DOHH2 (cell line): ENCODE measurements at regions not wholly inside any gene's neighbourhood (a gene's known extent, or its start where the extent isn't known, plus 50 kb on each side); places are given as distances from the start of the nearest gene placed in this dataset.

Source experiments
- EZH2phosphoT487 ChIP-seq: fragments of 200-600 bp; sonication (generic); IDR thresholded peaks from 2 replicates; pipeline ENCODE4 v1.6.1; 2017; ENCODE audit warnings: borderline replicate concordance, mild to moderate bottlenecking, antibody characterized with exemption, low read length, moderate library complexity, mixed read lengths
- TF ChIP-seq, protein P1 (sequence below): fragments of 200-600 bp; sonication (generic); IDR thresholded peaks from one replicate; pipeline ENCODE4 v1.5.1; 2014; ENCODE audit warnings: antibody characterized with exemption, mild to moderate bottlenecking, low read depth, low read length; ENCODE audit not compliant: poor library complexity, severe bottlenecking

DNA sequence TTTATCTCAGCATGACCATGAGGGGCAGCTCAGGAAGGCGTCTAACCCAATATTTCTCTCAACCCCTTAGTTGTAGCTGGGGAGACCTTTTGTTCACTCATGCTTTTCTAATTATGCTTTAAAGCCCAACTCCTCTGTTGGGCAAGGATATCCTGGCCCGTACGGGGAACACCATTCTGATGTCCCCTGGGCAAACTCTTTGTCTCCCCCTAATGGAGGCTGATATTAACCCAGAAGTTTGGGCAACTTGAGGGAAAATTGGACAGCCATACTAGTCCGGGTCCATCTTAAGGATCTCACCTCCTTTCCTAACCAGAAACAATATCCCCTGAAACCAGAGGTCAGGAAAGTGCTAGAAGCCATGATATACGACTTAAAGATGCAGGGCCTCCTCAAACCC lies 143.7 kb upstream of the COX10 start:
- TF ChIP-seq, protein P1, sequence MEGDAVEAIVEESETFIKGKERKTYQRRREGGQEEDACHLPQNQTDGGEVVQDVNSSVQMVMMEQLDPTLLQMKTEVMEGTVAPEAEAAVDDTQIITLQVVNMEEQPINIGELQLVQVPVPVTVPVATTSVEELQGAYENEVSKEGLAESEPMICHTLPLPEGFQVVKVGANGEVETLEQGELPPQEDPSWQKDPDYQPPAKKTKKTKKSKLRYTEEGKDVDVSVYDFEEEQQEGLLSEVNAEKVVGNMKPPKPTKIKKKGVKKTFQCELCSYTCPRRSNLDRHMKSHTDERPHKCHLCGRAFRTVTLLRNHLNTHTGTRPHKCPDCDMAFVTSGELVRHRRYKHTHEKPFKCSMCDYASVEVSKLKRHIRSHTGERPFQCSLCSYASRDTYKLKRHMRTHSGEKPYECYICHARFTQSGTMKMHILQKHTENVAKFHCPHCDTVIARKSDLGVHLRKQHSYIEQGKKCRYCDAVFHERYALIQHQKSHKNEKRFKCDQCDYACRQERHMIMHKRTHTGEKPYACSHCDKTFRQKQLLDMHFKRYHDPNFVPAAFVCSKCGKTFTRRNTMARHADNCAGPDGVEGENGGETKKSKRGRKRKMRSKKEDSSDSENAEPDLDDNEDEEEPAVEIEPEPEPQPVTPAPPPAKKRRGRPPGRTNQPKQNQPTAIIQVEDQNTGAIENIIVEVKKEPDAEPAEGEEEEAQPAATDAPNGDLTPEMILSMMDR, result peak; percentile 50
- no peak for TF ChIP-seq EZH2phosphoT487
